HS-5 (cell line): ENCODE measurements at regions not wholly inside any gene's neighbourhood (a gene's known extent, or its start where the extent isn't known, plus 50 kb on each side); places are given as distances from the start of the nearest gene placed in this dataset.
A peak's percentile ranks its signal among the peaks of the same experiment; 100 is the strongest.
"Not testable (repeated sequence)": the region's sequence is repeated elsewhere in the genome, so short reads cannot be mapped to it uniquely, and the experiment has no call there.

Source experiments
- DNase-seq: peaks from one replicate; pipeline ENCODE4 v3.0.0-alpha.2; 2012; ENCODE audit warnings: low read depth

- no peak for DNase-seq
Observed at GRCh38 chr7:32681174-32681518, 185.9 kb downstream of the AVL9 start.

- no peak for DNase-seq
Observed at GRCh38 chr7:32680259-32681173, 185.2 kb downstream of the AVL9 start.

GRCh38 chr7:32679192-32679591 is 183.9 kb downstream of the AVL9 start:
- DNase-seq: no peak

- no peak for DNase-seq
Observed at GRCh38 chr7:32677593-32677992, 182.3 kb downstream of the AVL9 start.

DNA sequence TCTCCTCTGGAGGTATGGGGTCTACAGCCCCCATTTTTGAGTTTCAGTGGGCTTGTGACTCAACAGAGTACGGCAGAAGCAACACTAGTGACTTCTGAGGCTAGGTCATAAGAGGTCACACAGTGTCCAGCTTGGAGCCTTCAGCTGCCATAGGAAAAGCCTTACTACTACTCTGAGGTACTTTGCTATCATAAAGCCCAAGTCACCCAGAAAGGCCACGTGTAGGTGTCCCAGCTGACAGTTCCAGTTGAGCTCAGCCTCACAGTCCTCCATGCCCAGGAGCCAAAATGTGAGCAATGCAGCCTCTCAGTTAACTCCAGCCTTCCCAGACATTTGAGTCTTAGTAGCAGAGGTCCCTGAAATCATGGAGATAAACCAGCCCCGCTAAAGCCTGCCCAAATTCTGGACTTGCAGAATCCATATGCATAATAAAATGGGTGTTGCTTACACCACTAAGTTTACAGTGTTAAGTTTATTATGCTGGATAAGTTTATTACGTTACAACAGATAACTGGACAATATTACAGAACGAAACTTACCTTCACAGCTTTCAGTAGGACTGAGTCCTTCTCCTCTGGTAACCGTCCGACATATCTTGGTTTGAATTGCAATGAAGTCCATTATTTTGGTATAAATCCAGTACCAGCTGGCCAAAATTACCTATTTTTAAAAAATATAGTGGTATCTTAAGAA is 181.1 kb downstream of the AVL9 start:
- DNase-seq: no peak

DNA sequence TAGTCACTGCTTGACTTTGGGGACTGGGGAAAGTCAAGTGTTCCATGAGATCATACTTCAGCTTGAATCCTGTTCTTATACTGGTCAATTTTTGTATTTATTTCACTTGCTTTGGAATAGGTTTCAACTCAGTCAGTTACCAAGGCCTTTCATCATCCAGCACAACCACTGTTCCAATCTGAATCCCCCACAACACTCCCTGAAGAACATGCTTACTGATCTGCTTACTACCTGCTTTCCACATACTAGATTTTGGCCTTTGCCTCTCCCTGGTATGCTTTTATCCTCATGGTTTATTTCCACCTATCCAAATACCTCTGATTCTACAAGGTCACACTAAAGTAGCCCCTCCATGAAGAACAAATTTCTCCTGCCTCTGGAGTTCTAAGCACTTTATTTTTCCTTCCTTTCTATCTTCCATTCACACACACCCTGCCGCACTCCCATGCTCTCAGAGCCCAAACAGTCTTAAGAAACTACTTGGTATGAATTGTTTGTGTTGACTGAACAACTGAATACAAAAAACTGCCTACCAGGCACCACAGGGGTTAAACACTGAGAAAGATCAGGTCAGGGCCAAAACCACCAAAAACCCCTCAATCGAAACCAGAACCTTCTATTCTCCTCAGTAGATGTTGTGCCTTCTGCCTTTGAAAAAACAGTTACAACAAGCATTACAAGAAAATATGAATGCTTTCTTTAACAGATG is 178.1 kb downstream of the AVL9 start:
- no peak for DNase-seq

DNA sequence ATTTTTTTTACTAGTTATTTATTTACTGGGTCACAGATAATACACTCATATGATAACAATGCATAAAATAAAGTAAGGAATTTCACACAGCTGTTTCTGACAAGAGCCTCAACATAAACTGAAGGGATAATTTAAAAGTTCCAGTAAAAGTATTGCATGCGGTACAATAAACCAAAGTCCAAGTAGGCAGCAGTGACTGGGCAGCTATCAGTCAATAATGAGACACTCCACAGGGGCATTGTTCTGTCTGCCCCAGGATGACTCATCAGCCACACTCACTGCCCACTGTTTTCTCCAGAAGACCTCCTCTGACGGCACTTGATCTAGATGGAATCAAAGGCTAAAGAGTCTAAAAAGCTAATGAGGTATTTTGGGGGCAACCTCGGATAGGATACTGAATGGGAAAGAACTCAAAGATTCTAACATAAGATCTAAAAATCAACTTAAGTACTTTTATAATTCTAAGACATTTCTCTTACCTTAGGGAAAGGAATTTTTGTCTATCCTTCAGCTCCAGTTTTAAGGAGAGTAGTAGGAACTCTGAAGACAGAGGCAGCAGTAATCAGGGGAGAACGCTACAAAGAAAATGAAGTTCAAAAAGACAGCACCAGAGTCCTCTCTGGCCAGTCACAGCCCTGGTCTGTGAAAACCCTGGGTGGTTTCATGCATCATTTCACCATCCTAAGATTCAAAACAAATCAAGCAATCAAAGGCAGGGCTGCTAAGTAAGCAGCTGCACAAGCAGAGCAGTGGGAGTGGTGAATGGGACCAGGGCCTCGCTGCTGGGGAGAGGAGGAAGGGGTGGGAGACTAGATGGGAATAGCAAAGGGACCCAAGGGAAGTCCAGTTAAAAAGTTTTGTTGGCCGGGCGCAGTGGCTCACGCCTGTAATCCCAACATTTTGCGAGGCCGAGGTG is 175.1 kb downstream of the AVL9 start:
- no peak for DNase-seq

GRCh38 chr7:32669173-32669870 is 174.0 kb downstream of the AVL9 start:
- peak; percentile 37 for DNase-seq

- DNase-seq: peak; percentile 41
Observed at GRCh38 chr7:32668387-32669097, 173.3 kb downstream of the AVL9 start.

DNA sequence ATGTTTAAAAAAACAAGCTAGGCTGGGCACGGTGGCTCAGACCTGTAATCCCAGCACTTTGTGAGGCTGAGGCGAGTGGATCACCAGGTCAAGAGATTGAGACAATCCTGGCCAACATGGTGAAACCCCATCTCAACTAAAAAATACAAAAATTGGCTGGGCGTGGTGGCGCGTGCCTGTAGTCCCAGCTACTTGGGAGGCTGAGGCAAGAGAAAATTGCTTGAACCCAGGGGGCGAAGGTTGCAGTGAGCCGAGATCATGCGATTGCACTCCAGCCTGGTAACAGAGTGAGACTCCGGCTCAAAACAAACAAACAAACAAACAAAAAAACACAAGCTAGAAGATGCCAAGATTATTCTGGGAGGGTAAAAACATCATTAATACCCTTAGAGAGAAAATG is 172.3 kb downstream of the AVL9 start:
- DNase-seq: not testable (repeated sequence)

- not testable (repeated sequence) for DNase-seq
Observed at GRCh38 chr7:32663805-32664211, 168.5 kb downstream of the AVL9 start.

DNA sequence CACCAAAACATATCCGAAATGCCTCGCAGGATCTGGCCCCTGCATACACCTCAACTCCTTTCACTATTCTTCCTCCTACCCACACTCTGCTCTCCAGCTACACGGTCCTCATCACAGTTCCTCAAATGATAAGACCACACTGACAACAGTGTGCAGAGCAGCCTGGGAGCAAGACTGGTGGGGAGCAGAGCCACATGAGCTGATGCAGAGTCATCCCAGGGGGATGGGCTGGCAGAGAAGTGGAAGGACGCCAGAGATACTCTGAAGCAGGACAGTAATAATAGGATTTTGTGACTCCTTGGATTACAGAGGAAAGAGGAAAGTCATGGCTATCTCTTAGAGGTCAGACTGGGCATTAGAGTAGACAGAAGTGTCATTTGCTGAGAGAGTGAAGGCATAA is 167.2 kb downstream of the AVL9 start:
- not testable (repeated sequence) for DNase-seq

- DNase-seq: no peak
Observed at GRCh38 chr7:32661929-32662328, 166.6 kb downstream of the AVL9 start.

DNA sequence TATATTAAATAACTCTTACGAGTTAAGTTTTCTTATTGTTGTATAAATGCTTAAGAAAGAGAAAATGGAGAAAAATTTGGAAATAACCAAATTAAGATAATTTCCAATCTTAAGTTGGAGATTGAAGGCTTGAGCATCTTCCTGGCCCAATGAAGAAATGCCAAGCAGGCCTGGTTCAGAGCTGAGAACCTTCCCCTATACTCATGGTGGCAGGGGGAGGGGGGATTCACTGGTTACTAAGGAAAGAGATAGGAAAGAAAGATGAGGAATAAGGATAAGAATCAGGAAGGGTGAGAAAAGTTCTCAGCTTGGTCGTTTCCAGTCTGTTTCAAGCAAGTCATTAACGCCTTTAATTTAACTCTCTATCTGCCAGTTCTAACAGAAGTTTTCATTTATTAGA is 166.2 kb downstream of the AVL9 start:
- no peak for DNase-seq

DNA sequence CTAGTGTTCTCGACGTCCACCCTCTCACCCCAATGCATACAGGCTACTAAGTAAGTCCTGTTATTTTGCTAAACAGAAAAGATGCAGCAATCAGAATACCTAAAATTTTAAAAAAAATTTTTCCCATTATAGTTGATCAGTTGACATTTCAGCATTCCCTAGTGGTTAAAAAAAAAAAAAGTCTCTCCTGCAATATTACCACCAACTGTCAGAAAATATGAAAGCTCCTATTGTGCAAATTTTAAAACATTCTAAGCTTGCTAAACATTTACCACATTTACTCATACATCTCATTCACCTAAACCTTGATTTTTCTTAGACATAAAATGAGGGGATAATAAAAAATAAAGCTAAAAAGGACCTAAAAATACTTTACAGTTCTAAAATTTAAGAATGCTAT is 165.6 kb downstream of the AVL9 start:
- no peak for DNase-seq

DNA sequence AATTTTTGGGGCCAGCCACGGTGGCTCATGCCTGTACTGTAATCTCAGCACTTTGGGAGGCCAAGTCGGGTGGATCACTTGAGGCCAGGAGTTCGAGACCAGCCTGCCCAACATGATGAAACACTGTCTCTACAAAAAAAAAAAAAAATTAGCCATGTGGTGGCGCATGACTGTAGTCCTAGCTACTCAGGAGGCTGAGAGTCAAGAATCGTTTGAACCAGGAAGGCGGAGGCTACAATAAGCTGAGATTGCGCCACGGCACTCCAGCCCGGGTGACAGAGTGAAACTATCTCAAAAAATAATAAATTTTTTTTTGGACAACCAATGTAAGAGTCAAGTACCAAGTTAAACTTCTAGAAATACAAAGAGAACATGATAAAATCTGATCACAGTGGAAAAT is 164.6 kb downstream of the AVL9 start:
- DNase-seq: no peak

- no peak for DNase-seq
Observed at GRCh38 chr7:32658467-32658869, 163.2 kb downstream of the AVL9 start.

GRCh38 chr7:32658034-32658433 is 162.7 kb downstream of the AVL9 start:
- no peak for DNase-seq

- not testable (repeated sequence) for DNase-seq
Observed at GRCh38 chr7:32654549-32654948, 159.3 kb downstream of the AVL9 start.

DNA sequence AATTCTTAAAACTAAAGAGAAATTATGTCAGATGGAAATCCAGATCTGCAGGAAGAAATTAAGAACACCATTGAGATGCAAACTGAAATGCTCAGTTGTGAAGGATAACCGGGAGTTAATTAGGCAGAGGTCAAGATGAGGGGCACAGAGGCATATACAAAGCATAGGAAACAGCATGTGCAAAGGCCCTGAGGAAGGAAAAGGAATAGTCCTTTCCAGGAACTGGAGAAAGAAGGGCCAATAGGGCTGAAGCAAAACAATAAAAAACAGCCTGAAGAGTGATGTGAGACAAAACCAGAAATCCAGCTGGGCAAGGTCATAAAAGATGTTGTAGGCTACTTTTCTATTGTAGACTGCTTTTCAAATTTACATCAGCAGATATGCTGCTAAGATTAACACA is 155.1 kb downstream of the AVL9 start:
- not testable (repeated sequence) for DNase-seq
